ENCODE measurements at regions not wholly inside any gene's neighbourhood (a gene's known extent, or its start where the extent isn't known, plus 50 kb on each side); places are given as distances from the start of the nearest gene placed in this dataset.

DNA sequence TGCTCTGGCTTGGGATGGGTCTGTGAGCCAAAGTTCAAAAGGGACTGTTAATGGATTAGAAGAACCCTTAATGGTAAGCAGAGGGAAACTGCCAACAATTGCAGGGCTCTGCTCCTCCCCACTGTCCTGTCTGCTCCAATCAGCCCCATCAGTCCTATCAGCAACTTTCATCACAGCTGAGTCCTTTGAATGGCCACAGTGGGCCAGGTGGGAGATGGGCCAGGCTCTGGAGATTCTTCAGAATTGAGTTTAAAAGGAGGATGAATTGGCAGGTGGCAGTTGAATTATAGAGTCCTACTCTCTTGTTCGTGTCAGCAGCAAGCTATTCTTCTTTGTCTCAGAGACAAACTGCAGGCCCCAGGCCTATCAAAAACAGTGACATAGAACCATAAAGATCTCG is 573.9 kb downstream of the EPHA4 start:
- Mint-ChIP-seq H3K27ac (no peak overlapping the region), H3K27me3 (peaks cover 7% of the 10 kb centered on the region), H3K4me3 (no peak overlapping the region), H3K4me1 (ENCODE audit: unreplicated experiment) (peaks cover 20% of the 10 kb centered on the region), H3K36me3 (no peaks in the 10 kb centered on the region), H3K9me3 (no peaks in the 10 kb centered on the region)
- DNase-seq (ENCODE audit: extremely low spot score, unreplicated experiment): no peak
- TF ChIP-seq, protein P1, sequence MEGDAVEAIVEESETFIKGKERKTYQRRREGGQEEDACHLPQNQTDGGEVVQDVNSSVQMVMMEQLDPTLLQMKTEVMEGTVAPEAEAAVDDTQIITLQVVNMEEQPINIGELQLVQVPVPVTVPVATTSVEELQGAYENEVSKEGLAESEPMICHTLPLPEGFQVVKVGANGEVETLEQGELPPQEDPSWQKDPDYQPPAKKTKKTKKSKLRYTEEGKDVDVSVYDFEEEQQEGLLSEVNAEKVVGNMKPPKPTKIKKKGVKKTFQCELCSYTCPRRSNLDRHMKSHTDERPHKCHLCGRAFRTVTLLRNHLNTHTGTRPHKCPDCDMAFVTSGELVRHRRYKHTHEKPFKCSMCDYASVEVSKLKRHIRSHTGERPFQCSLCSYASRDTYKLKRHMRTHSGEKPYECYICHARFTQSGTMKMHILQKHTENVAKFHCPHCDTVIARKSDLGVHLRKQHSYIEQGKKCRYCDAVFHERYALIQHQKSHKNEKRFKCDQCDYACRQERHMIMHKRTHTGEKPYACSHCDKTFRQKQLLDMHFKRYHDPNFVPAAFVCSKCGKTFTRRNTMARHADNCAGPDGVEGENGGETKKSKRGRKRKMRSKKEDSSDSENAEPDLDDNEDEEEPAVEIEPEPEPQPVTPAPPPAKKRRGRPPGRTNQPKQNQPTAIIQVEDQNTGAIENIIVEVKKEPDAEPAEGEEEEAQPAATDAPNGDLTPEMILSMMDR (conservative IDR thresholded peaks at IDR 0.05): no peak

DNA sequence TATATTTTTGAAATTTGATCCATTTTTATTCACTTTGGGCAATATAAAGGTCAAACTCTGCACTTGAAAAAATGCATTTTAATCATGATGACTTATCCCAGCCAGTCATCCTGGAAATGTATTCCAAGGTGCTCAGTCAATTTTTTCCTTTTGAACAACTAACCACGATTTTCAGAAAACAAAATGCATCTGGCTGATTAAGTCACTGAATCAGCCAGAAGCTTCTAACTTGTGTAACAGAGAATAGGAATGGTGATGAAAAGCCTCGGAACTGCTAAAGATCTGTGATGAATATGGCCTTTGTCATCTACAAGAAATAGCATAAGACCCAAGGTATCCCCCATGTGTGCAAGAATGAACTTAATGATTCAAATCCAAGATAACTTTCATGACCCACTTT is 572.7 kb downstream of the EPHA4 start:
- H3K36me3 Mint-ChIP-seq: no peaks in the 10 kb centered on the region
- H3K4me1 Mint-ChIP-seq (ENCODE audit: unreplicated experiment): peaks cover 20% of the 10 kb centered on the region
- no peak for DNase-seq (ENCODE audit: extremely low spot score, unreplicated experiment)
- TF ChIP-seq, protein P1 (conservative IDR thresholded peaks at IDR 0.05): no peak
- H3K27me3 Mint-ChIP-seq: peaks cover 7% of the 10 kb centered on the region
- H3K27ac Mint-ChIP-seq: no peak overlapping the region
- no peaks in the 10 kb centered on the region for H3K9me3 Mint-ChIP-seq
- no peak overlapping the region for H3K4me3 Mint-ChIP-seq

DNA sequence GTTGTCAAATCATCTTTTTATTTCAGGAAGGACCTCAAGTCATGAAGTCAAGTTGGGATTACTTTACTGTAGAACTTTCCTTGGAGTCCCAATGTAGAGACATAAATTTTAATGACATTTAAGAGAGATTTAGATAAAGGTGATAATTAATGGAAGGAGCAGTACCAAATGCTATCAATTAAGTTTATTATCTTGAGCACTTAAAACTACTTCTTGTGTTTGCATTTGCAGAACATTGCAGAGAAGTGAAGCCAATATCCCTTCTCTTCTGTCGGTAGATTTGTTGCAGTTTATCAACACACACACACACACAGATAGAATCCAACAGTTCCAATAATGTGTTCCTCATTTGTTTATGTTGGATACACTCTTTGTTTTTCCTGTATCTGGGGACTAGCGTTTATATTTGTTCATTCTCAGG is 570.7 kb downstream of the EPHA4 start:
- H3K9me3 Mint-ChIP-seq: no peaks in the 10 kb centered on the region

DNA sequence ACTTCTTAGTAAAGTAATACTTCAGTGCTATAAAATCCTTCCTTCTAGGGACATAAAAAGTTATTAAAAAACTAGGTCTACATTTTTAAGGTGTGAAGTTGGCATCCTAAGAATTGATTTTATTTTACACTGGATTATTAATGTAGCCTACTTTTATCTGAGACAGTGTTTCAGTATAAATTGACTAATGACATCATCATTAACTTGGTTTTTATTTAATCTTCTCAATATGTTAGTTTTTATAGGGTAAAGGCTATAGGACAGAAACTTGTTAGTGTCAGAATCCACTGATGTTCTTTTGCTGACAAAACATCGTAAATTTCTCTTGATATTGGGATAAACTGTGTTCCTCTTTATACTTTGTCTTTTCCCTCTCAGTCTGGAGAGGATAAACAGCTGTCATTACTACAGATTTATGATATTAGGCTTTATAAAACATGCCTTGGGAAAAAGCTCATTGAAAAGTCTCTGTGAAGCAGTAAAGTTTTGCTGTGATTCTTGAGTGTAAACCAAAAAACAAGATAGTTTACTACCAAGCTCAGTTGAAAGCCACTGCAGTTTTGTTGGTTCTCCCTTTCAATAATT is 569.9 kb downstream of the EPHA4 start:
- Mint-ChIP-seq H3K4me1 (ENCODE audit: unreplicated experiment) (peaks cover 12% of the 10 kb centered on the region), H3K36me3 (no peaks in the 10 kb centered on the region), H3K9me3 (no peaks in the 10 kb centered on the region), H3K27ac (no peak overlapping the region), H3K27me3 (peaks cover 7% of the 10 kb centered on the region), H3K4me3 (no peak overlapping the region)
- no peak for DNase-seq (ENCODE audit: extremely low spot score, unreplicated experiment)
- TF ChIP-seq, protein P1 (conservative IDR thresholded peaks at IDR 0.05): no peak

More for the DNA sequence above, 570.7 kb downstream of the EPHA4 start:
- H3K4me3 Mint-ChIP-seq: no peak overlapping the region
- H3K27ac Mint-ChIP-seq: no peak overlapping the region
- H3K36me3 Mint-ChIP-seq: no peaks in the 10 kb centered on the region
- H3K27me3 Mint-ChIP-seq: peaks cover 7% of the 10 kb centered on the region
- DNase-seq (ENCODE audit: extremely low spot score, unreplicated experiment): no peak
- H3K4me1 Mint-ChIP-seq (ENCODE audit: unreplicated experiment): peaks cover 12% of the 10 kb centered on the region
- TF ChIP-seq, protein P1 (conservative IDR thresholded peaks at IDR 0.05): no peak

DNA sequence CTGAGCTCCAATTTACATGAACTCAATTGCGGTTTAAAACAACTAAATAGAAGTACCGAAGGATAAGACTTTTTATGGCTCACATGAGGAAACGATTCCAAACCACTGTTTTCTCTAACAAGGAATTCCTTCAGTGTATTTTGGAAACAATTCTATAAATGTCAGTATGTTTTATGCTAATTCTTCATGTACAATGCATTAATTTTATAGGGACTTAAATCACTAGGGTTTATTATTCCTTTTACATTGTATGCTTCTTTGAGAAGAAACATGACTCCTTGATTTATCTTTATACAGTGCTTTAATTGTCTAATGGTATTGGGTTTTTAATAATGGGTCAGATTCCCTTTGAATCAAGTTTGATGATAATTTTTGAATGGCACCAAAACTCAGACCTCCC is 566.8 kb downstream of the EPHA4 start:
- H3K36me3 Mint-ChIP-seq: no peaks in the 10 kb centered on the region
- H3K27ac Mint-ChIP-seq: no peak overlapping the region
- H3K4me3 Mint-ChIP-seq: no peak overlapping the region
- H3K4me1 Mint-ChIP-seq (ENCODE audit: unreplicated experiment): no peaks in the 10 kb centered on the region
- H3K9me3 Mint-ChIP-seq: no peaks in the 10 kb centered on the region
- DNase-seq (ENCODE audit: extremely low spot score, unreplicated experiment): no peak
- TF ChIP-seq, protein P1 (conservative IDR thresholded peaks at IDR 0.05): no peak
- H3K27me3 Mint-ChIP-seq: peaks cover 7% of the 10 kb centered on the region

DNA sequence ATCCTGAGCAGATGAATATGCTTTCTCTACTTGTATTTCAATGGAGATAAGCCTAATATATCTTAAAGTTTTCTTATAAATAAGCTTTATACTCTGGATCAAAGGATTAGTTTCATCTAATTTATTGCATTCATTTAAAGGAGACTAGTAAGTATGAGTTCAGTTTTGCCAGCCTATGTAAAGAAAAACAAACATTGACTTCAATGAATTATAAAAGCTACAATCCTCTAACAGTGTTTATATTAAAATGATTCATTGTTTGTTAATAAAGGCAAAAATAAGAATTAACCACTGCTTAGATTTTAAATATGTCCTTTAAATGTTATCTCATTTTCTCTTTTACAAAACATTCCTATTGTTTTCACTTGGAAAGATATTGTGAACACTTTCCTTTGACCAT is 566.0 kb downstream of the EPHA4 start:
- Mint-ChIP-seq H3K9me3 (no peaks in the 10 kb centered on the region), H3K27me3 (peaks cover 3% of the 10 kb centered on the region), H3K4me3 (no peak overlapping the region), H3K36me3 (no peaks in the 10 kb centered on the region), H3K4me1 (ENCODE audit: unreplicated experiment) (no peaks in the 10 kb centered on the region), H3K27ac (no peak overlapping the region)
- no peak for DNase-seq (ENCODE audit: extremely low spot score, unreplicated experiment)
- TF ChIP-seq, protein P1 (conservative IDR thresholded peaks at IDR 0.05): no peak
